Endothelial cell of umbilical vein (primary cell): ENCODE measurements at regions not wholly inside any gene's neighbourhood (a gene's known extent, or its start where the extent isn't known, plus 50 kb on each side); places are given as distances from the start of the nearest gene placed in this dataset.

ENCODE experiments used
- BruUV-seq: library from RNA; stranded (reverse); fragments of 400-500 nt; replicated peaks from 2 replicates; lab custom pipeline; 2021; lab: Mats Ljungman, UMichigan
- CTCF ChIA-PET: fragments of 300-600, 350-600 bp; sonication (Branson Sonifier 250); formaldehyde crosslinking; loops from one replicate; lab custom pipeline; 2021; ENCODE audit warnings: antibody characterized with exemption, inconsistent platforms; lab: Charles Lee
- POLR2A ChIA-PET: fragments of 300-600, 350-600 bp; sonication (Branson Sonifier 250); formaldehyde crosslinking; loops from one replicate; lab custom pipeline; 2021; ENCODE audit warnings: antibody characterized with exemption, inconsistent platforms; lab: Charles Lee
- DNase-seq: peaks from one replicate; pipeline ENCODE4 v3.0.0-alpha.2; 2011; ENCODE audit warnings: low read depth, low spot score
- FAIRE-seq: peaks from 2 replicates; lab custom pipeline; 2011; peaks lifted over from hg19 to GRCh38; lab: Jason Lieb, UNC
- H2AFZ ChIP-seq: 2 replicates; pipeline ENCODE4 v1.6.0; 2012; ENCODE audit warnings: low read depth, low read length, control low read depth, inconsistent platforms
- H3K27ac ChIP-seq: 2 replicates; pipeline ENCODE4 v1.5.1; 2011; ENCODE audit warnings: low read depth, mild to moderate bottlenecking, control low read depth, low read length, moderate library complexity; ENCODE audit not compliant: insufficient read depth
- H3K27me3 ChIP-seq, 2 experiments: 2 replicates each; pipeline versions ENCODE4 v1.6.0 to v1.6.1; 2011; ENCODE audit warnings: low read length in 2 of 2, mixed read lengths in 1 of 2; ENCODE audit not compliant: control insufficient read depth in 2 of 2, insufficient read depth in 2 of 2
- H3K36me3 ChIP-seq, 2 experiments: 2 replicates in 1 of 2; 3 replicates in 1 of 2; pipeline ENCODE4 v1.5.1; 2011; ENCODE audit warnings: low read length in 2 of 2, mild to moderate bottlenecking in 1 of 2, moderate library complexity in 1 of 2; ENCODE audit not compliant: control insufficient read depth in 2 of 2, insufficient read depth in 2 of 2; ENCODE audit errors: extremely low read depth in 1 of 2
- H3K4me1 ChIP-seq: 3 replicates; pipeline ENCODE4 v1.5.1; 2011; ENCODE audit warnings: mild to moderate bottlenecking, low read length; ENCODE audit not compliant: control insufficient read depth, insufficient read depth; ENCODE audit errors: extremely low read depth
- H3K4me2 ChIP-seq: 2 replicates; pipeline ENCODE4 v1.6.1; 2011; ENCODE audit warnings: low read length, control low read depth, mixed read lengths; ENCODE audit not compliant: insufficient read depth
- H3K4me3 ChIP-seq, 3 experiments: fragments of 200-600 bp in 1 of 3; sonication (generic), shearing (Covaris generic) in 1 of 3; replicated peaks in 1 of 3; 2 replicates each; pipeline ENCODE4 v1.5.1; 2011 to 2016; ENCODE audit warnings: control low read depth in 3 of 3, low read length in 3 of 3, mild to moderate bottlenecking in 2 of 3, inconsistent platforms in 1 of 3, low read depth in 1 of 3, moderate library complexity in 1 of 3; ENCODE audit not compliant: insufficient read depth in 1 of 3
- H3K79me2 ChIP-seq: 2 replicates; pipeline ENCODE4 v1.6.0; 2012; ENCODE audit warnings: low read length, inconsistent platforms; ENCODE audit not compliant: control insufficient read depth, insufficient read depth
- H3K9ac ChIP-seq: replicated peaks from 2 replicates; pipeline ENCODE3; 2011; ENCODE audit warnings: low read length, control low read depth; ENCODE audit not compliant: insufficient read depth; ENCODE audit errors: extremely low read depth
- H3K9me1 ChIP-seq: replicated peaks from 3 replicates; pipeline ENCODE4 v1.6.0; 2011; ENCODE audit warnings: mild to moderate bottlenecking, low read length; ENCODE audit not compliant: control insufficient read depth, insufficient read depth; ENCODE audit errors: extremely low read depth
- H3K9me3 ChIP-seq: replicated peaks from 2 replicates; pipeline ENCODE4 v1.5.1; 2012; ENCODE audit warnings: low read length, inconsistent platforms; ENCODE audit not compliant: control insufficient read depth, insufficient read depth
- H4K20me1 ChIP-seq: replicated peaks from 2 replicates; pipeline ENCODE3; 2011; ENCODE audit warnings: mild to moderate bottlenecking, low read length; ENCODE audit not compliant: control insufficient read depth, insufficient read depth; ENCODE audit errors: extremely low read depth
- CTCF ChIP-seq, 2 donors: IDR thresholded peaks; 1 replicate in 1 of 2; 2 replicates in 1 of 2; pipeline ENCODE4 v1.5.1; 2011; ENCODE audit warnings: low read length in 2 of 2, mild to moderate bottlenecking in 2 of 2, moderate library complexity in 2 of 2, control low read depth in 1 of 2, inconsistent platforms in 1 of 2, low read depth in 1 of 2; ENCODE audit not compliant: insufficient read depth in 1 of 2; ENCODE audit errors: extremely low read depth in 1 of 2
- EZH2 ChIP-seq: IDR thresholded peaks from 2 replicates; pipeline ENCODE4 v1.6.1; 2012; ENCODE audit warnings: borderline replicate concordance, low read depth, mild to moderate bottlenecking, moderate library complexity, low read length, inconsistent platforms; ENCODE audit not compliant: severe bottlenecking
- FOS ChIP-seq: IDR thresholded peaks from 2 replicates; pipeline ENCODE4 v1.6.1; 2011; ENCODE audit warnings: mild to moderate bottlenecking, low read length, moderate library complexity, borderline replicate concordance; ENCODE audit not compliant: insufficient read depth
- GATA2 ChIP-seq: IDR thresholded peaks from 2 replicates; pipeline ENCODE4 v1.7.0; 2011; ENCODE audit warnings: low read depth, mild to moderate bottlenecking, moderate library complexity, mixed read lengths, low read length; ENCODE audit not compliant: insufficient read length, insufficient read depth
- JUN ChIP-seq: IDR thresholded peaks from 2 replicates; pipeline ENCODE4 v1.6.1; 2011; ENCODE audit warnings: borderline replicate concordance, low read depth; ENCODE audit not compliant: insufficient read length, insufficient read depth
- MAX ChIP-seq: IDR thresholded peaks from 2 replicates; pipeline ENCODE4 v1.6.1; 2011; ENCODE audit not compliant: insufficient read depth, insufficient read length
- MYC ChIP-seq: IDR thresholded peaks from one replicate; pipeline ENCODE4 v1.6.1; 2011; ENCODE audit warnings: mild to moderate bottlenecking, low read depth, low read length
- POLR2A ChIP-seq: IDR thresholded peaks from 2 replicates; pipeline ENCODE4 v1.6.1; 2012; ENCODE audit warnings: low read depth, mild to moderate bottlenecking, control low read depth, low read length
- POLR2AphosphoS5 ChIP-seq: IDR thresholded peaks from 2 replicates; pipeline ENCODE4 v1.6.1; 2012; ENCODE audit warnings: low read depth, mild to moderate bottlenecking, control low read depth, low read length, moderate library complexity; ENCODE audit not compliant: insufficient read depth
- dilution Hi-C: fragments of 300-500 bp; cut with MboI; formaldehyde crosslinking; loops from one replicate; pipeline ENCODE4 v1.15.0; 2019; ENCODE audit warnings: low sequenced_read_pairs; ENCODE audit not compliant: extremely low pct_ligation_motif_present
- intact Hi-C: fragments of 100-400 bp; cut with micrococcal nuclease; formaldehyde crosslinking; loops from one replicate; pipeline ENCODE4 v1.10.0; 2022

GRCh38 chr6:168737481-168737880 is 296.5 kb downstream of the SMOC2 start:
- H3K36me3 ChIP-seq, result no peaks in the 10 kb centered on the region
- H3K27ac ChIP-seq, result no peak overlapping the region
- no TSS peak for BruUV-seq
- peaks cover 8% of the 10 kb centered on the region for H3K9me3 ChIP-seq
- H2AFZ ChIP-seq, result no peak overlapping the region
- H3K4me3 ChIP-seq, result no peak overlapping the region
- dilution Hi-C loops, result no loop called here
- H3K27me3 ChIP-seq, result no peaks in the 10 kb centered on the region
- no peak overlapping the region for H3K9ac ChIP-seq
- POLR2A ChIA-PET, result no interaction called here
- TF ChIP-seq MYC (no peak), POLR2AphosphoS5 (no peak), MAX (no peak), GATA2 (no peak), JUN (no peak), FOS (no peak), EZH2 (no peak), CTCF (IDR thresholded peaks at IDR 0.05; ENCODE audit: extremely low read depth in 1 of 2, insufficient read depth in 1 of 2, low read depth in 1 of 2, low read length in 2 of 2) (no peak), POLR2A (no peak)
- intact Hi-C loops, result no loop called here
- CTCF ChIA-PET, result no interaction called here
- H3K9me1 ChIP-seq, result no peaks in the 10 kb centered on the region
- FAIRE-seq, result no peak
- no peaks in the 10 kb centered on the region for H3K79me2 ChIP-seq
- no peak for DNase-seq
- H3K4me2 ChIP-seq, result no peak overlapping the region
- no peaks in the 10 kb centered on the region for H4K20me1 ChIP-seq
- no peaks in the 10 kb centered on the region for H3K4me1 ChIP-seq
